SU-DHL-6 (cell line): ENCODE measurements at regions not wholly inside any gene's neighbourhood (a gene's known extent, or its start where the extent isn't known, plus 50 kb on each side); places are given as distances from the start of the nearest gene placed in this dataset.

Source experiments
- H2AFZ ChIP-seq: fragments of 200-600 bp; sonication (generic); 2 replicates; pipeline ENCODE4 v1.6.1; 2014; ENCODE audit warnings: low read depth, mild to moderate bottlenecking, moderate library complexity, mixed read lengths, antibody characterized with exemption, low read length; ENCODE audit not compliant: severe bottlenecking
- H3F3A ChIP-seq: fragments of 200-600 bp; shearing (Covaris generic); 2 replicates; pipeline ENCODE4 v1.6.0; 2016; ENCODE audit warnings: antibody characterized with exemption, mild to moderate bottlenecking; ENCODE audit not compliant: insufficient read depth
- H3K27ac ChIP-seq: fragments of 200-600 bp; sonication (generic); 2 replicates; pipeline ENCODE4 v1.5.1; 2016; ENCODE audit warnings: low read depth, mild to moderate bottlenecking, low read length, moderate library complexity, mixed read lengths
- H3K27me3 ChIP-seq: fragments of 200-600 bp; sonication (generic), shearing (Covaris generic); 2 replicates; pipeline ENCODE4 v1.6.0; 2014; ENCODE audit warnings: mild to moderate bottlenecking, low read length
- H3K36me3 ChIP-seq: fragments of 200-600 bp; sonication (generic); 2 replicates; pipeline ENCODE4 v1.6.1; 2014; ENCODE audit warnings: mild to moderate bottlenecking, low read length, mixed read lengths
- H3K4me2 ChIP-seq: fragments of 300-600, 200-600 bp; shearing (Covaris generic), sonication (generic); 2 replicates; pipeline ENCODE4 v1.6.0; 2014; ENCODE audit warnings: low read length, low read depth, mild to moderate bottlenecking; ENCODE audit not compliant: poor library complexity, severe bottlenecking
- H3K4me3 ChIP-seq: fragments of 200-600 bp; sonication (generic); 2 replicates; pipeline ENCODE4 v1.5.1; 2014; ENCODE audit warnings: antibody characterized with exemption, low read length, mild to moderate bottlenecking, mixed read lengths; ENCODE audit not compliant: insufficient read depth, poor library complexity, severe bottlenecking
- H3K79me2 ChIP-seq: fragments of 200-600 bp; sonication (generic); 2 replicates; pipeline ENCODE4 v1.6.1; 2014; ENCODE audit warnings: mild to moderate bottlenecking, low read length, moderate library complexity; ENCODE audit not compliant: insufficient read depth
- H3K9ac ChIP-seq: fragments of 200-600 bp; sonication (generic); 2 replicates; pipeline ENCODE4 v1.7.0; 2014; ENCODE audit warnings: mild to moderate bottlenecking, low read length
- H3K9me2 ChIP-seq: fragments of 200-600 bp; sonication (generic); replicated peaks from 2 replicates; pipeline ENCODE4 v1.6.1; 2014; ENCODE audit warnings: low read length; ENCODE audit not compliant: insufficient read depth
- H3K9me3 ChIP-seq: fragments of 200-600 bp; sonication (generic); 2 replicates; pipeline ENCODE4 v1.6.1; 2014; ENCODE audit warnings: low read length, mixed read lengths; ENCODE audit not compliant: insufficient read depth
- H4K20me1 ChIP-seq: fragments of 200-600 bp; sonication (generic); 2 replicates; pipeline ENCODE4 v1.6.1; 2014; ENCODE audit warnings: low read depth, mild to moderate bottlenecking, antibody characterized with exemption, low read length, moderate library complexity, mixed read lengths
- CTCF ChIP-seq: fragments of 200-600 bp; sonication (generic); IDR thresholded peaks from one replicate; pipeline ENCODE4 v1.5.1; 2017; ENCODE audit warnings: antibody characterized with exemption, mild to moderate bottlenecking, low read length, moderate library complexity; ENCODE audit not compliant: insufficient read depth, poor library complexity, severe bottlenecking
- EZH2phosphoT487 ChIP-seq: fragments of 200-600 bp; sonication (generic), shearing (Covaris generic); conservative IDR thresholded peaks from 2 replicates; pipeline ENCODE4 v1.6.1; 2018; ENCODE audit warnings: mild to moderate bottlenecking, antibody characterized with exemption, low read length, moderate library complexity, mixed read lengths

DNA sequence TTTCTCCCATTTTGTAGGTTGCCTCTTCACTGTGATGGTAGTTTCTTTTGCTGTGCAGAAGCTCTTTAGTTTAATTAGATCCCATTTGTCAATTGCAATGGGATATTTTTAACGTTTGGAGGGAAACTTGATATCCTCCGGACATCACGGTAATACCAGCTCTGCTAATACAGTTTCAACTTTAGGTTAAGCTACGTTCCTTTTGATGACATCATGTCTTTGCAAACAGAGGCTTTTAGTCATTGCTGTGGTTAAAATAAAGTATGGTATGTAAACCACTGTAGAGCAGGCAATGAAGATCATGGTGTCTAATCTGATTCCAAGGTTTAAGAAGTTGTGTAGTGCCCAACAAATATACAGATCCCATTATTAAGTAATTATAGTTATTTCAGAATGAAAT, 168.0 kb upstream of the CHD6 start:
- no peak for TF ChIP-seq CTCF
- TF ChIP-seq EZH2phosphoT487 = no peak
- H3K36me3 ChIP-seq = no peaks in the 10 kb centered on the region
- H4K20me1 ChIP-seq = no peaks in the 10 kb centered on the region
- no peak overlapping the region for H3K4me2 ChIP-seq
- H3K79me2 ChIP-seq = no peaks in the 10 kb centered on the region
- no peaks in the 10 kb centered on the region for H3K9me2 ChIP-seq
- no peaks in the 10 kb centered on the region for H3K9me3 ChIP-seq
- H3K27ac ChIP-seq = no peak overlapping the region
- no peak overlapping the region for H3K9ac ChIP-seq
- H3K27me3 ChIP-seq = no peaks in the 10 kb centered on the region
- H3K4me3 ChIP-seq = no peak overlapping the region
- H2AFZ ChIP-seq = no peak overlapping the region
- no peaks in the 10 kb centered on the region for H3F3A ChIP-seq

GRCh38 chr20:41784209-41784958, 166.2 kb upstream of the CHD6 start:
- no peaks in the 10 kb centered on the region for H3K9me2 ChIP-seq

DNA sequence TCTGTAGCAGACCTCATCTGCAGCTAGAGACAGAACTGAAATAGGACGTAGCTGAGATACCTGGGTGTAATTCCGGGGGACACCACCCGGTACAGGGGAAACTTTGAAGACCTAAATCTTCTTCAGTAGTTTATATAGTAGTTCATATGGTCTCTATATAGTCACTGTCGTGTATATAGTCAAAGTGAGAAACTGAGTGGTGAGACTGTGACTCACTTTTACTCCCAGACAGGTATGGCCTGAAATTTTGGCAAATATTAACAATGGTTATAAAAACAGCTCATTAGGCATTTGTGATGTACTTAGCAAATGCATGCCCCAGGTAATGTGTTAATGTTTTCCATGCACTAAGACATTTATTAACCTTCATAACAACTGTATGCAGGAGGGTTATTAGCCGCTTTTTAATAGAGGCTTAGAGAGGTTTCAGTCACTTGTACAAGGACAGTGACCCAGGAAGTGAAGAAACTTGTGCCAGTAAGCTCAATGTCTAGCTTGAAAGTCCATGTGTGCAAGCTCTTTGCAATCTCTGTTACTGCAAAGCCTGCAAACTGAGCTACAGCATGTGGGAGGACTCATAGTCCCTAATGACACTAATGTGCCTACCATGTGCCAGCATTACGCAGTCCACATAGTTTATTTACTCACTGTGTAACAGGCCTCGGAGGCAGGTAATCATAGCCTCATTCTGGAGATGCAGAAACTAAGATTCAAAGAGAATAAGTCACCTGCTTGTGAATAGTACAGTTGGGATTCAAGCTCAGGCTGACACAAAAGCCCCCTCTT, 165.4 kb upstream of the CHD6 start:
- Histone ChIP-seq H4K20me1 (no peaks in the 10 kb centered on the region), H3K9me2 (no peaks in the 10 kb centered on the region), H3K4me2 (no peak overlapping the region), H3K36me3 (no peaks in the 10 kb centered on the region), H3K4me3 (no peak overlapping the region), H2AFZ (no peak overlapping the region), H3K27me3 (no peaks in the 10 kb centered on the region), H3K9ac (no peak overlapping the region), H3K27ac (no peak overlapping the region), H3K9me3 (no peaks in the 10 kb centered on the region), H3K79me2 (no peaks in the 10 kb centered on the region), H3F3A (no peaks in the 10 kb centered on the region)
- TF ChIP-seq EZH2phosphoT487 (no peak), CTCF (no peak)

More at GRCh38 chr20:41784209-41784958, 166.2 kb upstream of the CHD6 start:
- Histone ChIP-seq H3K27ac (no peak overlapping the region), H3K4me2 (no peak overlapping the region), H3K9me3 (no peaks in the 10 kb centered on the region), H3K4me3 (no peak overlapping the region), H3K9ac (no peak overlapping the region), H2AFZ (no peak overlapping the region), H4K20me1 (no peaks in the 10 kb centered on the region), H3K36me3 (no peaks in the 10 kb centered on the region), H3K27me3 (no peaks in the 10 kb centered on the region), H3K79me2 (no peaks in the 10 kb centered on the region), H3F3A (no peaks in the 10 kb centered on the region)
- no peak for TF ChIP-seq CTCF
- TF ChIP-seq EZH2phosphoT487 = no peak
